ENCODE measurements at regions not wholly inside any gene's neighbourhood (a gene's known extent, or its start where the extent isn't known, plus 50 kb on each side); places are given as distances from the start of the nearest gene placed in this dataset.

DNA sequence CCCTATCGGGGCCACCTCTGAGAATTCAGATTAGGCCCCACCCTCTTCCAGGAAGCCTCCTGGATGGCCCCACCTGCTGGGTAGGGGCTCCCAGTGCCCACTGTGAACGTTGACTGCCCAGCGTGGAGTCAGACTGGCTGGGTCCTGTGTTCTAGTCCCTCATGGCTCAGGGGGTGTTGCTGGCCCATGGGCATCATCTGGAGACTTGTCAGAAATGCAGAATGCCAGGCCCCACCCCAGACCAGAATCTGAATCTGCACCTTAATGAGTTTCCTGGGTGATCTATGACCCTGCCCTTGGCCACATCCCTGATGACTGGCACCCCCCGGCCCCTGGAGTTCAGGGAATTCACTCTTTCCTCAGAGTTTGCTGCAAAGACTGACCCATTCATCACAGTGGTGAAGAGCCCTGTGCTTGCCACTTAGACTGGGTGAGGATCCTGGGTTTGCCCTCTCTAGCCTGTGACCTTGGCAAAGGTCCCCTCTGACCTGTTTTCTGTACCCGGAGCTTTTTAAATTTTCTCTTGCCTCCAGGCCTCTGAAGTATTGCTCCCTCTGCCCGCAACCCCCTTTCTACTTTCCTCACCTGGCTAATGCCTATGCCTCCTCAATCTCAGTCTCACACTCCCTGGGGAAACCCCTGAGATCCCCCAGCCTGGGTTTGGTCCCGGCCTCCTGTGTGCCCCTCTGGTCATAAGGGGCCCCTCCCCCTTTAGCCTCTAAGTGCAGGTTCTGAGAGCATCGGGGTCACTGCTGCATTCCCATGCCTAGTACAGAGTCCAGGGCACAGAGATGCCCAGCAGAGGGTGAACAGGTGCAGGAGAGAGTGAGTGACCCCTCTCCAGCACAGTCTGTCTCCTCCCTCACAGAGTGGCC is 184.2 kb downstream of the MATN1 start:
- no peak overlapping the region for H3K27ac ChIP-seq
- no peaks in the 10 kb centered on the region for H3K36me3 ChIP-seq
- no peaks in the 10 kb centered on the region for H3K9me3 ChIP-seq (ENCODE audit: severe bottlenecking)
- DNase-seq, result no peak
- no peaks in the 10 kb centered on the region for H3K27me3 ChIP-seq (ENCODE audit: insufficient read depth, low read depth, severe bottlenecking)
- TF ChIP-seq, protein P1, sequence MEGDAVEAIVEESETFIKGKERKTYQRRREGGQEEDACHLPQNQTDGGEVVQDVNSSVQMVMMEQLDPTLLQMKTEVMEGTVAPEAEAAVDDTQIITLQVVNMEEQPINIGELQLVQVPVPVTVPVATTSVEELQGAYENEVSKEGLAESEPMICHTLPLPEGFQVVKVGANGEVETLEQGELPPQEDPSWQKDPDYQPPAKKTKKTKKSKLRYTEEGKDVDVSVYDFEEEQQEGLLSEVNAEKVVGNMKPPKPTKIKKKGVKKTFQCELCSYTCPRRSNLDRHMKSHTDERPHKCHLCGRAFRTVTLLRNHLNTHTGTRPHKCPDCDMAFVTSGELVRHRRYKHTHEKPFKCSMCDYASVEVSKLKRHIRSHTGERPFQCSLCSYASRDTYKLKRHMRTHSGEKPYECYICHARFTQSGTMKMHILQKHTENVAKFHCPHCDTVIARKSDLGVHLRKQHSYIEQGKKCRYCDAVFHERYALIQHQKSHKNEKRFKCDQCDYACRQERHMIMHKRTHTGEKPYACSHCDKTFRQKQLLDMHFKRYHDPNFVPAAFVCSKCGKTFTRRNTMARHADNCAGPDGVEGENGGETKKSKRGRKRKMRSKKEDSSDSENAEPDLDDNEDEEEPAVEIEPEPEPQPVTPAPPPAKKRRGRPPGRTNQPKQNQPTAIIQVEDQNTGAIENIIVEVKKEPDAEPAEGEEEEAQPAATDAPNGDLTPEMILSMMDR (IDR thresholded peaks at IDR 0.05; ENCODE audit: low read depth, low read length), result no peak
- H3K4me3 ChIP-seq (ENCODE audit: low read depth, low read length), result no peak overlapping the region

DNA sequence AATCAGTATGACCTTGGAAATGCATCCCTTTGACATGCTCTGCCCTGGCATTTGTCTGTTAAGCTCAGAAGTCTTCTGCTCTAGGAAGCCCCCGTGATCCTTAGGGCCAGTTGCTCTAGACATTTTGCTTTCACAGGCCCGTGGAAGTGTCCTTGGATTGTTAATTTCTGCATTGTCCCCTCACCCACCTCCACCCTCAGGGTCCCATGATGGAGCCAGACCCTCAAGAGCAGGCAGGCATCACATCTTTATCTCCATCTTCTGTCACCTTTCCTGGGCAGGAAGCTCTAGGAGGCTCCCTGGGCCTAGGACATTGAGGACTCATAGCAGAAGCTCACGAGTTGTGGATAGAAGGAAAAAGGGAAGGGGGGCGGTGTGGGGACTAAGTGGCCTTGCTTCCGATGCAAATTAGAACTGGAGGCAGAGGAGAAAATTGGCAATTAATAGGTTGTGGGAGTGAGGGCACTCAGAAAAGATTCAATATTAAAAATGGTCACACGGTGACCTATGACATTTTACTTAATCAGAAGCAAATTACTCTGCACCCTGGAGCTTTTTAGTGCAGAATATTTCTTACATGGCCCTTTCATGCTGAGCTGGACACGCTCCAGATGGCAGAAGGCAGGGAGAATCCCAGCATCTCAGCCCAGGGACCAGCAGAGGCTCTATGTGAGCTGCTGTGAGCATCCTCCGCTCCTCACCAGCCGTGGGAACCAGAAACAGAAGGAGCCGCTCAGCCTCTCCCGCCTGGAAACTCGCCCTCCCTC is 185.0 kb downstream of the MATN1 start:
- no peaks in the 10 kb centered on the region for H3K9me3 ChIP-seq (ENCODE audit: severe bottlenecking)
- H3K36me3 ChIP-seq, result no peaks in the 10 kb centered on the region
- no peak overlapping the region for H3K4me3 ChIP-seq (ENCODE audit: low read depth, low read length)
- H3K27me3 ChIP-seq (ENCODE audit: insufficient read depth, low read depth, severe bottlenecking), result no peaks in the 10 kb centered on the region
- DNase-seq, result no peak
- no peak overlapping the region for H3K27ac ChIP-seq
- TF ChIP-seq, protein P1 (IDR thresholded peaks at IDR 0.05; ENCODE audit: low read depth, low read length), result no peak

DNA sequence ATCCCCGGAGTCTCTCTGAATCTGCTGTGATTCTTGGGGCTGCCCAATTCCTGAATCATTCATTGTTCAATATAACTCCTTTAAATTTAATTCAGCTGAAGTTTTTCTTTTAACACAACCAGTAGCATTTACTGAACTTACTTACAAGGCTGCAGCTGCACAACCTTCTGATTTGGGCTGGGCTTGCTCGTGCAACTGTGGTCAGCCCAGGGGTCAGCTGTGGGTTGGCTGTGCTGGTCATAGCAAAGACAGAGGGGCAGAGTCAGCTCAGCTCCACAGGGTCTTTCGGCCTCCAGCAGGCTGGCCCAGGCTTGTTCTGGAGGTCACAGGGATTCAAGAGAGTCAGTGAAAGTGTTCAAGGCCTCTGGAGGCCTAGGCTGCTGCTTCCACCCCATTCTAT is 186.1 kb downstream of the MATN1 start:
- DNase-seq, result no peak
- Histone ChIP-seq H3K9me3 (ENCODE audit: severe bottlenecking) (no peaks in the 10 kb centered on the region), H3K27ac (no peak overlapping the region), H3K36me3 (no peaks in the 10 kb centered on the region), H3K27me3 (ENCODE audit: insufficient read depth, low read depth, severe bottlenecking) (no peaks in the 10 kb centered on the region), H3K4me3 (ENCODE audit: low read depth, low read length) (no peak overlapping the region)
- TF ChIP-seq, protein P1 (IDR thresholded peaks at IDR 0.05; ENCODE audit: low read depth, low read length), result no peak

DNA sequence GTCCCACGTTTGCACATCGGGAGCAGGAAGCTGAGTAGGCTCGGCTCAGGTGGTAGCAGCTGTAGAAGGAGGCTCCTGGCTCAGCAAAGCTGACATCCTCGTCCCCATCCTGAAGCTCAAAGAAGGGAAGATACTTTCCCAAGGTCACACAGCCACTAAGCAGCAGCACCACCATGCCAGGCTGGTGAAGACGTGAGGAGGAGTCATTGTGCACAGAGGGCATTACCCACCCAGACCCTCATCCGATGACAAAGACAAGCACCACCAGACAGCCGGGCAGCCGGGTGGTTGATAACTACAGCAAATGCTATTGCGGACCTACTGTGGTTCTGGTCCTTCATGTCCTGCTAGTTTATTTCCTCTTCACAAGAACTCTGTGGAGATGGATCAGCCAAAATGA is 186.9 kb downstream of the MATN1 start:
- H3K27ac ChIP-seq, result no peak overlapping the region
- H3K27me3 ChIP-seq (ENCODE audit: insufficient read depth, low read depth, severe bottlenecking), result no peaks in the 10 kb centered on the region
- TF ChIP-seq, protein P1 (IDR thresholded peaks at IDR 0.05; ENCODE audit: low read depth, low read length), result no peak
- no peak for DNase-seq
- no peaks in the 10 kb centered on the region for H3K36me3 ChIP-seq
- H3K9me3 ChIP-seq (ENCODE audit: severe bottlenecking), result no peaks in the 10 kb centered on the region
- H3K4me3 ChIP-seq (ENCODE audit: low read depth, low read length), result no peak overlapping the region

DNA sequence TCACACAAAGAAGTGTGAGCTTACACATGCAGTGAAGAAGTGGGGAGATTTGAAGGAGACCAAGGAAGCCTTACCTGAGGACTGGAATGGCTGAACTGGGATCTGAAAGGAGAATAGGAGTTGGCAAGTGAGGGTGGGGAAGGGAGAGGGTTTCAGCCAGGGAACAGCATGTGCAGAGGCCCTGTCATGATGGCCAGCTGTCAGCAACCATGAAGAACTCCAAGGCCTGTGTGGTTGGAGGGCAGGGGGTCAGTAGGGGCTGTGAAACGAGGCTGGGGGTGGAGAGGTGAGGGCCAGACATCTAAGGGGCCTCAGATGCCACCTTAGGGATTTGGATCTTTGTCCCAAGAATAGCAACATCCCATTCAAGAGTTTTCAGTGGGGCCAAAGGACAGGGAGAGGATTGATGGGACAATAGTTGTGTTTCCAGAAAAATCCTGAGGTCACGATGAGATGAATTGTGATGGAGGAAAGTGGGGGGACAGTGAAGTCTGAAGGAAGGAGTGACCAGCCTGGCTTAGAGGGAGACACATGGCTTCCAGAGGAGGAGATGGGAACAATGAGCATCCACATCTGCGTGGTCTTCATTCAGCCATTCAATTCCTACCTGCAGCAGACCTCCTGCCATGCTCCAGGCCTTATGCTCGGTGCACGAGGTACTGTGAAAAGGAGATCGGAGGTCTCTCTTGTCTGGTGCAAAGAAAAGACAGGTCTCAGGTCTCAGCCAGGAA is 187.6 kb downstream of the MATN1 start:
- DNase-seq, result no peak

More for the DNA sequence above, 187.6 kb downstream of the MATN1 start:
- Histone ChIP-seq H3K4me3 (ENCODE audit: low read depth, low read length) (no peak overlapping the region), H3K27me3 (ENCODE audit: insufficient read depth, low read depth, severe bottlenecking) (no peaks in the 10 kb centered on the region), H3K27ac (no peak overlapping the region), H3K36me3 (no peaks in the 10 kb centered on the region), H3K9me3 (ENCODE audit: severe bottlenecking) (no peaks in the 10 kb centered on the region)
- TF ChIP-seq, protein P1 (IDR thresholded peaks at IDR 0.05; ENCODE audit: low read depth, low read length), result no peak
